CD4-positive, alpha-beta memory T cell (primary cell): ENCODE measurements at regions not wholly inside any gene's neighbourhood (a gene's known extent, or its start where the extent isn't known, plus 50 kb on each side); places are given as distances from the start of the nearest gene placed in this dataset.
"Not testable (repeated sequence)": the region's sequence is repeated elsewhere in the genome, so short reads cannot be mapped to it uniquely, and the experiment has no call there.

Experiments used
- CTCF ChIA-PET: fragments of 350-600 bp; sonication (Branson Sonifier 250); formaldehyde crosslinking; loops from one replicate; lab custom pipeline; 2021; ENCODE audit warnings: inconsistent platforms; ENCODE audit not compliant: partially characterized antibody; lab: Charles Lee
- POLR2A ChIA-PET: fragments of 350-600 bp; sonication (Branson Sonifier 250); formaldehyde crosslinking; loops from one replicate; lab custom pipeline; 2021; ENCODE audit not compliant: partially characterized antibody; lab: Charles Lee
- DNase-seq, 5 donors: peaks; one replicate each; pipeline versions ENCODE4 v3.0.0 to v3.0.0-alpha.2; 2020 to 2022; ENCODE audit warnings: mixed read lengths in 1 of 5
- H3K27ac ChIP-seq: one replicate; pipeline ENCODE4 v1.7.0; 2013; ENCODE audit warnings: low read depth, low read length
- H3K27me3 ChIP-seq: 2 replicates; pipeline ENCODE4 v1.7.0; 2013; ENCODE audit warnings: mild to moderate bottlenecking, low read length, moderate library complexity; ENCODE audit not compliant: insufficient read depth
- H3K36me3 ChIP-seq: 2 replicates; pipeline ENCODE4 v1.7.0; 2013; ENCODE audit warnings: mild to moderate bottlenecking, low read length, moderate library complexity; ENCODE audit not compliant: insufficient read depth
- H3K4me1 ChIP-seq: 2 replicates; pipeline ENCODE4 v1.7.0; 2013; ENCODE audit warnings: mild to moderate bottlenecking, low read length, moderate library complexity; ENCODE audit not compliant: insufficient read depth
- H3K4me3 ChIP-seq, 2 donors: one replicate each; pipeline ENCODE4 v1.7.0; 2013; ENCODE audit warnings: low read length in 2 of 2, mild to moderate bottlenecking in 1 of 2
- H3K9me3 ChIP-seq, 2 donors: one replicate each; pipeline ENCODE4 v1.7.0; 2013; ENCODE audit warnings: low read length in 2 of 2, control low read depth in 1 of 2; ENCODE audit not compliant: control insufficient read depth in 1 of 2
- H3K27ac Mint-ChIP-seq, 7 donors: one replicate each; pipeline ENCODE4 v1.8.0; 2020 to 2021; ENCODE audit warnings: mixed read lengths in 7 of 7, mild to moderate bottlenecking in 6 of 7, inconsistent platforms in 3 of 7, moderate library complexity in 3 of 7
- H3K27me3 Mint-ChIP-seq, 2 donors: one replicate each; pipeline ENCODE4 v1.8.0; 2020 to 2021; ENCODE audit warnings: mixed read lengths in 2 of 2
- H3K36me3 Mint-ChIP-seq, 2 donors: one replicate each; pipeline ENCODE4 v1.8.0; 2020 to 2021; ENCODE audit warnings: mixed read lengths in 2 of 2, inconsistent platforms in 1 of 2, mild to moderate bottlenecking in 1 of 2
- H3K4me1 Mint-ChIP-seq, 4 donors: one replicate each; pipeline ENCODE4 v1.8.0; 2020 to 2021; ENCODE audit warnings: mixed read lengths in 4 of 4, mild to moderate bottlenecking in 1 of 4
- H3K4me3 Mint-ChIP-seq, 8 donors: one replicate each; pipeline ENCODE4 v1.8.0; 2020 to 2021; ENCODE audit warnings: mixed read lengths in 8 of 8, mild to moderate bottlenecking in 7 of 8, moderate library complexity in 6 of 8, inconsistent platforms in 3 of 8
- H3K9me3 Mint-ChIP-seq, 8 donors: one replicate each; pipeline ENCODE4 v1.8.0; 2020 to 2021; ENCODE audit warnings: mixed read lengths in 8 of 8, mild to moderate bottlenecking in 5 of 8, inconsistent platforms in 3 of 8, moderate library complexity in 1 of 8
- intact Hi-C: fragments of 100-400 bp; cut with micrococcal nuclease; formaldehyde crosslinking; loops from one replicate; pipeline ENCODE4 v1.15.1; 2023

DNA sequence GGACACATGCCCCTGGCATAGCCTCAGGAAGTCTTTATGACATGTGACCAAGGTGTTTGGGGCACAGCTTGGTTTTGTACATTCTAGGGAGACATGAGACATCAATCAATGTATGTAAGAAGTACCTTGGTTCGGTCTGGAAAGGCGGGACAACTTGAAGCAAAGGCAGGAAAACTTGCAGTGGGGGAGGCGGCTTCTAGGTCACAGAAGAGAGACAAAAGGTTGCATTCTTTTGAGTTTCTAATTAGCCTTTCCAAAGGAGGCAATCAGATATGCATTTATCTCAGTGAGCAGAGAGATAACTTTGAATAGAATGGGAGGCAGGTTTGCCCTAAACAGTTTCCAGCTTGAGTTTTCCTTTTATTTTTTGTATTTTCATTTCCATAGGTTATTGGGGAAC, 113.8 kb upstream of the SEC22B start:
- H3K4me3 Mint-ChIP-seq, H3K27ac ChIP-seq, intact Hi-C loops, H3K27ac Mint-ChIP-seq, POLR2A ChIA-PET, DNase-seq, H3K4me3 ChIP-seq, H3K9me3 ChIP-seq, H3K4me1 Mint-ChIP-seq, CTCF ChIA-PET, H3K36me3 Mint-ChIP-seq, H3K4me1 ChIP-seq, H3K27me3 ChIP-seq, H3K36me3 ChIP-seq, H3K9me3 Mint-ChIP-seq, H3K27me3 Mint-ChIP-seq: not testable (repeated sequence)

DNA sequence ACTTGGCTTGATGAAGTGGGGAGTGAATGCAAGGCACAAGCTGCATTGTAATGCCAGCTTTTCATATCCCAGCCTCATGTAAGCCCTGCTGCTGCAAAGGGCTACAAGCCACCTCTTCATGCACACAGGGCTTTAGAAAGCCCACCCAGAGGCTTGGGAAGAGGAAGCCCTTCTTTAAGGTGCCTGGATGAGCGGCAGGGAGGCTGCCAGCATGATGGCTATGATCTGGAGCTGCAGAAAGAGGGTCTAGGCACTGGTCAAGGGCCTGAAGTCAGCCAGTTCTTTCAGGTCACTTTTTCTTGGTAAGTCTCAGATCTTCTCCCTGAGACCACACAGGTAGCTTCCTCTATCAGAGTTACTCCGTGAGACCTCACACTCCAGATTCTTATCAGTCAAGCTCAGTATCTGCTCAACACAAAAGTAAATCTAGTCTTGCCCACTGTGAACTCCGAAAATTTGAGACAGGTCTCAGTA, 113.3 kb upstream of the SEC22B start:
- H3K27me3 Mint-ChIP-seq, DNase-seq, H3K27ac ChIP-seq, H3K4me3 ChIP-seq, H3K4me1 ChIP-seq, H3K4me1 Mint-ChIP-seq, H3K36me3 ChIP-seq, H3K27me3 ChIP-seq, POLR2A ChIA-PET, H3K36me3 Mint-ChIP-seq, H3K4me3 Mint-ChIP-seq, intact Hi-C loops, H3K9me3 ChIP-seq, H3K9me3 Mint-ChIP-seq, CTCF ChIA-PET, H3K27ac Mint-ChIP-seq: not testable (repeated sequence)

DNA sequence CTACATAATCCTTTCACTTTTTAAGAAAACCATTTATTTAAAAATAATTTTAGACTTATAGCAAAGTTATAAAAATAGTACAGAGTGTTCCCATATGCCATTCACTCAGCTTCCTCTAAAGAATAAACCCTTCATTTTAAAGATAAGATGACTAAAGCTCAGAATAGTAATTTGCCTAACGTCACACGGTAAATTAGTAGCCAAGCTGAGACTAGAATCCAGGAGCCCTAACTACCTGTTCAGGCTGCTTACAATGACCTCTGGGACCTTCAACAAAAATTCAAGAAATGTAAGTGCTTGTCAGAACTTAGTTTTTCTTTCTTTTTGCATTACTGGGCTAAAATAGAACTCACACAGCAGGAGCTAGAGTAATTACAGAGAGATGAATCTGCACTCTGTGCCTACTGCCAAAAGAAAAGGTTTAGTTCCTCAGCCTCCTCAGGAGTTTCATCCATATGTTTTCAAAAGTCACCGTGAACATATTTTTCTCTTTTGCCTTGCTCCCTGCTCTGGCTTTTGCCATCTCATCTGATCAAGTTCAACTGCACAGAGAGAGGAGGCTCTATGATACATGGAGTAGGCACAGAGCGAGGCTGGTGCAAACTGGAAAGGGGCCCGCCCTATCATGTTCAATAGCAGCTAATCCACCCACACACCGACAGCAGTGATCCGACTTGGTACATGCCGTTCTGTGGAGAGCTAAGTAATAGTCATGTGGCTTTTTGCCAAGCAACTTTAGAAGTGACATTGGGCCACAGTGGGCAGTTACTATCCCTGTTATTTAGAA, 112.7 kb upstream of the SEC22B start:
- not testable (repeated sequence) for H3K27me3 Mint-ChIP-seq

DNA sequence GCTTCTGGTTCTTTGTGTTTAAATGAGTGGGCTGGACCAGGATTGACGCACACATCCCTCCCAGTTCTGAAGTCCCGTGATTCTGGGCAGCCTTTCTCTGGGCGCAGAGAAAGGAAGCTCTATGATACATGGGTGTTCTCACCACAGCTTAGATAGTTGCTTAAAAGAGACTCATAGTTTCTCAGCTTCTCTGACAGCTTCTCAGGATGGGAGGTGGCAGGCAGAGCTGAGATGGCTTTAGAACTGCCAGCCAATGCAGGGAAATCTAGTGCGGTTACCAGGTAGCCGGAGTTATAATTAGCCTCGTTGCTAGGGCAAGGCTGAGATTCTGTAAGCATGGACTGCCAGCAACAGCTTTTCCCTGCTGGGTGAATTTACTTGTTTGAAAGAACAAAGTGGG, 111.8 kb upstream of the SEC22B start:
- intact Hi-C loops, CTCF ChIA-PET, POLR2A ChIA-PET: not testable (repeated sequence)

More for the DNA sequence above, 112.7 kb upstream of the SEC22B start:
- H3K4me1 Mint-ChIP-seq, H3K27ac ChIP-seq, H3K4me3 Mint-ChIP-seq, CTCF ChIA-PET, H3K4me1 ChIP-seq, H3K27ac Mint-ChIP-seq, intact Hi-C loops, H3K27me3 ChIP-seq, H3K4me3 ChIP-seq, H3K9me3 ChIP-seq, H3K9me3 Mint-ChIP-seq, H3K36me3 Mint-ChIP-seq, H3K36me3 ChIP-seq, POLR2A ChIA-PET, DNase-seq: not testable (repeated sequence)

DNA sequence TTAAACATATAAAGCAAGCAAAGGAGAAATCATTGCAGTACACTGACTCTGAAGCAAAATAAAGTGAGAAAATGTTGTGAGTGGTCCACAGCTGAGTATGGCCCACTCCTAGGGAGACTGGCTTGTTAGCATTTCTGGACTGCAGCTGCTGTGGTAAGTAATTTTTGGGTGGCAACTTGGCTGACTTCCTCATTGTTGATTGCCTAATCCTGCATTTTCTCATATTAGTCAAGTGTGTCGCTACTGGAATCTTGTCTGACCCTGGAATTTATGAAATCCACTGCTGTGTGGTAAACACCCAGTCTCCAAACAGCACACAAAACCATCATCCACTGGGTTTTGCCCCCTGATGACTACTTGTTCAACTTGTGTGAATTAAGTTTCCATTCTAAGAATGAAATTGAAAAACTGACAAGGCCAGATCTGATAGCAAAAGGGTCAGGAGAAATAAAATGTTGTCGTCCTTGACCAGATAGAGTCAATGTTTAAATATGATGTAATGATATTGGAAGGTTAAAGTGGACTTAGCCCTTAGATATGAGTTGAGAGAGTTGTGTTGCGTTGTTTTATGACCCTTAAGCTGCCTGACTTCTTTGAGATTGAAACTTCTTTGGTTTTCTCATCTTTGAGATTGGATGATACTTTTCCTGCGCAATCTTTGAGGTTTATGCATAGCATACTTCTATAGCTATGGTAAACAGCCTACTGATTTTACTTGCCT, 106.6 kb upstream of the SEC22B start:
- H3K36me3 ChIP-seq, H3K27me3 Mint-ChIP-seq, DNase-seq, H3K9me3 Mint-ChIP-seq, intact Hi-C loops, H3K36me3 Mint-ChIP-seq, H3K9me3 ChIP-seq, H3K4me3 Mint-ChIP-seq, H3K27ac ChIP-seq, H3K27me3 ChIP-seq, H3K4me1 Mint-ChIP-seq, H3K27ac Mint-ChIP-seq, H3K4me1 ChIP-seq, CTCF ChIA-PET, POLR2A ChIA-PET, H3K4me3 ChIP-seq: not testable (repeated sequence)

More for the DNA sequence above, 111.8 kb upstream of the SEC22B start:
- not testable (repeated sequence) for H3K27ac ChIP-seq, H3K36me3 ChIP-seq, H3K36me3 Mint-ChIP-seq, H3K4me1 ChIP-seq, DNase-seq, H3K4me3 Mint-ChIP-seq, H3K27ac Mint-ChIP-seq, H3K9me3 Mint-ChIP-seq, H3K4me1 Mint-ChIP-seq, H3K27me3 Mint-ChIP-seq, H3K4me3 ChIP-seq, H3K9me3 ChIP-seq, H3K27me3 ChIP-seq

DNA sequence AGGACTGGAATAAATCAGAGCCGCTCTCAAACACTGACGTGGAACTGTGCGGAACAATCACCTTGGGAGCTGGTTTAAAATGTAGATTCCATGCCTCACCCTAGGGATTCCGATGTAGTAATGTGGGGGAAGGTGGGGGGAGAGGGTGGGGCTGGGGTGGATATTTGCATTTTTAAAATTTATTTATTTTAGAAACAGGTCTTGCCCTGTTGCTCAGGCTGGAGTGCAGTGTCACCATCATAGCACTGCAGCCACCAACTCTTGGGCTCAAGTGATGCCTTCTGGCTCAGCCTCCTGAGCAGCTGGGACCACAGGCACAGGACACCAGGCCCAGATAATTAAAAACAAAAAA, 101.9 kb upstream of the SEC22B start:
- DNase-seq, H3K36me3 ChIP-seq, H3K4me1 Mint-ChIP-seq, H3K36me3 Mint-ChIP-seq, H3K27ac ChIP-seq, H3K4me3 Mint-ChIP-seq, POLR2A ChIA-PET, H3K9me3 Mint-ChIP-seq, H3K27me3 ChIP-seq, H3K27me3 Mint-ChIP-seq, H3K4me3 ChIP-seq, H3K9me3 ChIP-seq, H3K4me1 ChIP-seq, intact Hi-C loops, H3K27ac Mint-ChIP-seq, CTCF ChIA-PET: not testable (repeated sequence)

DNA sequence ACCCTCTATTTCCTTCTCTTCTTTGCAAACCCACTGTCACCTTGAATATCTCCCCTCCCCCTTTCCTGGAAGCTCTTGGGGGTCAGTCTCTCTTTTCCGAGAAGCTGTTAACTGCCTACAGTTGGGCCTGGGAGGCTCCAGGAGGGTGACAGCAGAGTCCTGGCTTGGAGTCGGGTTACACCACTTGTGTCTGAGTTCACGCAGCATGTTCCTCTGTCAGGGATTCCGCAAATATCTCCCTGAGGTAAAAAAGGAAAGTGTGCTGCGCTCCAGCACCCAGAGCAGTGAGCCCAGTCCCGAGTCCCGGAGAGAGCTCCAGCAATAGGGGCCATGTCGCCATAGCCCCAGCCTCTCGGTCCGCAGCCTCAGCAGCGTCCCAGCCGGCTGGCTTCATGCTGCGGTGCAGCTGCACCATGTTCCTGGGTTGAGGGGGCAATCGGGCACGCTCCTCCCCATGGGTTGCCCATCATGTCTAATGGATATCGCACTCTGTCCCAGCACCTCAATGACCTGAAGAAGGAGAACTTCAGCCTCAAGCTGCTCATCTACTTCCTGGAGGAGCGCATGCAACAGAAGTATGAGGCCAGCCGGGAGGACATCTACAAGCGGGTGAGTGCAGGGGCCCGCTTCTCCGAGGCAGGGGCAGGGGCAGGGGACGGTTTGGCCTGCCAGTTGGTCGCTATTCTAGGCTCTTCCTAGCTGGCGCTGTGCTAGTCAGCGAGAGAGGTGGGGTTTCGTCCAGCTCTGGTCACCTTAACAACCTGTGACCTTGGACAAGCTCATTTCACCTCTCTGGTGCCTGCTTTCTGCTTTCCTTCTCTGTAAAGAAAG, 101.3 kb upstream of the SEC22B start:
- H3K27ac ChIP-seq, H3K36me3 Mint-ChIP-seq, H3K36me3 ChIP-seq, POLR2A ChIA-PET, H3K27ac Mint-ChIP-seq, H3K4me3 ChIP-seq, H3K4me1 ChIP-seq, DNase-seq, H3K27me3 Mint-ChIP-seq, H3K27me3 ChIP-seq, H3K9me3 Mint-ChIP-seq, intact Hi-C loops, H3K4me1 Mint-ChIP-seq, CTCF ChIA-PET, H3K4me3 Mint-ChIP-seq, H3K9me3 ChIP-seq: not testable (repeated sequence)
